ENCODE measurements at regions not wholly inside any gene's neighbourhood (a gene's known extent, or its start where the extent isn't known, plus 50 kb on each side); places are given as distances from the start of the nearest gene placed in this dataset.
A peak's percentile ranks its signal among the peaks of the same experiment; 100 is the strongest.
"Not testable (repeated sequence)": the region's sequence is repeated elsewhere in the genome, so short reads cannot be mapped to it uniquely, and the experiment has no call there.

DNA sequence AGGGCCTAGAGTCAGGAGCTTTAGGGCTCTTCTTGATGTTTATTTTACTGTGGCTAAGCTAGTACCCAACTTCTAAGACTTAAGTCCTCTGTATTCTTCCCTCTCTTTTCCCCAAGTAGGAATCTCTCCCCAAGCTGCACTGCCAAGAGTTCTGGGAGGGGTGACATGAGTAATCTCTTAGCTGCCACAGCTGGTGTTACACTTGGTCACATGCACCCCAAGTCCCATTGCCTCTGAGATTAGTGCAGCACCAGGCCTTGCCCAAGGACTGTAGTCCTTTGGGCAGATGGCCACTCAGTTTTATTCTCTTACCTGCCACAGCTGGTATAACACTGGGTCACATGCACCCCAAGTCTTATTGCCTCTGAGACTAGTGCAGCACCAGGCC, 114.7 kb upstream of the RIOK2 start:
- Histone ChIP-seq H3K27me3 (replicated peaks; ENCODE audit: control insufficient read depth, insufficient read depth, low read length) (no peaks in the 10 kb centered on the region), H3K4me3 (replicated peaks; ENCODE audit: low read depth, low read length) (no peak overlapping the region), H3K36me3 (ENCODE audit: control insufficient read depth, insufficient read depth, low read length) (no peaks in the 10 kb centered on the region)
- DNase-seq (ENCODE audit: extremely low read depth, insufficient read length) = no peak
- TF ChIP-seq, protein P1, sequence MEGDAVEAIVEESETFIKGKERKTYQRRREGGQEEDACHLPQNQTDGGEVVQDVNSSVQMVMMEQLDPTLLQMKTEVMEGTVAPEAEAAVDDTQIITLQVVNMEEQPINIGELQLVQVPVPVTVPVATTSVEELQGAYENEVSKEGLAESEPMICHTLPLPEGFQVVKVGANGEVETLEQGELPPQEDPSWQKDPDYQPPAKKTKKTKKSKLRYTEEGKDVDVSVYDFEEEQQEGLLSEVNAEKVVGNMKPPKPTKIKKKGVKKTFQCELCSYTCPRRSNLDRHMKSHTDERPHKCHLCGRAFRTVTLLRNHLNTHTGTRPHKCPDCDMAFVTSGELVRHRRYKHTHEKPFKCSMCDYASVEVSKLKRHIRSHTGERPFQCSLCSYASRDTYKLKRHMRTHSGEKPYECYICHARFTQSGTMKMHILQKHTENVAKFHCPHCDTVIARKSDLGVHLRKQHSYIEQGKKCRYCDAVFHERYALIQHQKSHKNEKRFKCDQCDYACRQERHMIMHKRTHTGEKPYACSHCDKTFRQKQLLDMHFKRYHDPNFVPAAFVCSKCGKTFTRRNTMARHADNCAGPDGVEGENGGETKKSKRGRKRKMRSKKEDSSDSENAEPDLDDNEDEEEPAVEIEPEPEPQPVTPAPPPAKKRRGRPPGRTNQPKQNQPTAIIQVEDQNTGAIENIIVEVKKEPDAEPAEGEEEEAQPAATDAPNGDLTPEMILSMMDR (IDR thresholded peaks at IDR 0.05; ENCODE audit: insufficient read depth, low read length, poor library complexity, severe bottlenecking) = no peak

DNA sequence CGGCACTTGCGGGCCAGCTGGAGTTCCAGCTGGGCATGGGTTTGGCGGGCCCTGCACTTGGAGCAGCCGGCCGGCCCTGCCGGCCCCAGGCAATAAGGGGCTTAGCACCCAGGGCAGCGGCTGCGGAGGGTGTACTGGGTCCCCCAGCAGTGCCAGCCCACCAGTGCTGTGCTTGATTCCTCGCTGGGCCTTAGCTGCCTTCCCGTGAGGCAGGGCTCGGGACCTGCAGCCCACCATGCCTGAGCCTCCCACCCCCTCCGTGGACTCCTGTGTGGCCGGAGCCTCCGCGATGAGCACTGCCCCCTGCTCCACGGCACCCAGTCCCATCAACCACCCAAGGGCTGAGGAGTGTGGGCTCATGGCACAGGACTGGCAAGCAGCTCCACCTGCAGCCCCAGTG, 118.1 kb upstream of the RIOK2 start:
- not testable (repeated sequence) for H3K36me3 ChIP-seq (ENCODE audit: control insufficient read depth, insufficient read depth, low read length); H3K4me3 ChIP-seq (replicated peaks; ENCODE audit: low read depth, low read length); H3K27me3 ChIP-seq (replicated peaks; ENCODE audit: control insufficient read depth, insufficient read depth, low read length); DNase-seq (ENCODE audit: extremely low read depth, insufficient read length)

DNA sequence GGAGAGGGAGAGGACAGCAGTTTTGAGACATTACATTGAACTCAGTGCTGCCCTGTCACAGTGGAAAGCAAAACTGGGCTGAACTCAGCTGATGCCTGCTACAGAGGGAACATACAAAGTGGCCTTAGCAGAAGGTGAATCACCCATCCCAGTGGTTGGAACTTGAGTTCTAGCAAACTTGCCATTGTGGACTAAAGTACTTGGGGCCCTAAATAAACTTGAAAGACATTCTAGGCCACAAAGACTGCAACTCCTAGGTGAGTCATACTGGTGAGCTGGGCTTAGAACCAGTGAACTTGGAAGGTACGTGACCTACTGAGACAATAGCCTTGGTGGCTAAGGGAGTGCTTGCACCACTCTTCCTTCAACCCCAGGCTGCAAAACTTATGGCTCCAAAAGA, 155.7 kb upstream of the RIOK2 start:
- H3K4me3 ChIP-seq (replicated peaks; ENCODE audit: low read depth, low read length) = no peak overlapping the region
- no peaks in the 10 kb centered on the region for H3K36me3 ChIP-seq (ENCODE audit: control insufficient read depth, insufficient read depth, low read length)
- no peaks in the 10 kb centered on the region for H3K27me3 ChIP-seq (replicated peaks; ENCODE audit: control insufficient read depth, insufficient read depth, low read length)
- TF ChIP-seq, protein P1 (IDR thresholded peaks at IDR 0.05; ENCODE audit: insufficient read depth, low read length, poor library complexity, severe bottlenecking) = no peak
- DNase-seq (ENCODE audit: extremely low read depth, insufficient read length) = no peak

DNA sequence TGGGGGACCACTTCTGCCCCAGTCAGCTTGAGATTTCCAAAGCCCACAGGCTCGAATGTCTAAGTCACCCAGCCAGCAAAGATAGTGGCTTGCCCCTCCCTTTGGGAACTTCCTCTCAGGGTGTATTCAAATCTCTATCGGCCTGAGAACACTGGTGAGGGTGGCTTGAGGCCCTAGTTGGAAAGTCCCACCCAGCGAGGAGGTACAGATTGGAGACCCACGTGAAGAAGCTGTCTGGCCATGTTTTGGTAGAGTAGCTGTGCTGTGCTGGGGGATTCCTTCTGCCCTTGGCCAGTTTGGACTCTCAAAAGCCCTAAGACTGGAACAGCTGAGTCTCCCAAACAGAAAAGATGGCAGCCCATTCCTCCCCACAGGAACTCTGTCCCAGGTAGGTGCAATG, 172.7 kb upstream of the RIOK2 start:
- H3K4me3 ChIP-seq (replicated peaks; ENCODE audit: low read depth, low read length) = peak overlapping the region; percentile 69
- H3K36me3 ChIP-seq (ENCODE audit: control insufficient read depth, insufficient read depth, low read length) = no peaks in the 10 kb centered on the region; the same call in 1 of the 2 replicates
- H3K27me3 ChIP-seq (replicated peaks; ENCODE audit: control insufficient read depth, insufficient read depth, low read length) = no peaks in the 10 kb centered on the region
- peak; percentile 63 for DNase-seq (ENCODE audit: extremely low read depth, insufficient read length)
- TF ChIP-seq, protein P1 (IDR thresholded peaks at IDR 0.05; ENCODE audit: insufficient read depth, low read length, poor library complexity, severe bottlenecking) = no peak

DNA sequence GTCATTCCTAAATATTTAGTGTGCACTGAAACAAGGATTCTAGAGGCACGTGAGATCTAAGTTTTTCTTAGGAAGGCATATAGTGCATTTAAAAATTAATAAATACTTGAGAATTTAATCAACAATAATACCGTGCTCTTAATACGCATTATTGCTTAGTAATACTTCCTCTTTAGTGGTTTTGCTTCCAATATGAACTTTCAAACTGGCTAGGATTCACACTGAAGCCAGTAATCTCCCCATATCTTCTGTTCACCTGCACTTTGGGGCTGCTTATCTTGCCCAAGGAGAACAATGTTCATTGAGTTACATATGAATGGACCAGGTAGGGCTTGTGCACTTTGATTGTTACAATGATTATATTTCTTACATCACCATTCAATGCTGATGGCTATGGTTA, 180.5 kb upstream of the RIOK2 start:
- H3K27me3 ChIP-seq (replicated peaks; ENCODE audit: control insufficient read depth, insufficient read depth, low read length) = no peaks in the 10 kb centered on the region
- H3K36me3 ChIP-seq (ENCODE audit: control insufficient read depth, insufficient read depth, low read length) = no peaks in the 10 kb centered on the region; the same call in 1 of the 2 replicates
- no peak overlapping the region for H3K4me3 ChIP-seq (replicated peaks; ENCODE audit: low read depth, low read length)
- DNase-seq (ENCODE audit: extremely low read depth, insufficient read length) = no peak
- TF ChIP-seq, protein P1 (IDR thresholded peaks at IDR 0.05; ENCODE audit: insufficient read depth, low read length, poor library complexity, severe bottlenecking) = no peak

DNA sequence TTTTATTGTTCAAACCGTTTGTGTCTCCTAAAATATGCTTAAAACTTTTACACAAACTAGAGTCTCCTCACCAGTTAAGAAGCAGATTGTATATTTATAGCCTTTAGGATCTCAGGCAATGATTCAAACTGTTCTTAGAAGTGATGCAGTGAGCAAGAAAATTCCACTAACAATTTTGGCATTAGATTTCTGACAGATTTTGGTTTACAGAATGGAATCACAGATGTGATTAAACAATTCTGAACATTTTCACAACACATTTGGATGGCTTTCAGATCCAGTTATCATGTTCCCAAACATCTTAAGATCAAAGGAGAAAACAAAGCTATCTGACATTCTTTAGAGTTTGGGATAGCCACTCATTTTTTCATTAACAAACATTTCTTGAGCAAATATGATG, 181.7 kb upstream of the RIOK2 start:
- TF ChIP-seq, protein P1 (IDR thresholded peaks at IDR 0.05; ENCODE audit: insufficient read depth, low read length, poor library complexity, severe bottlenecking) = no peak
- no peaks in the 10 kb centered on the region for H3K27me3 ChIP-seq (replicated peaks; ENCODE audit: control insufficient read depth, insufficient read depth, low read length)
- no peak overlapping the region for H3K4me3 ChIP-seq (replicated peaks; ENCODE audit: low read depth, low read length)
- no peak for DNase-seq (ENCODE audit: extremely low read depth, insufficient read length)
- no peaks in the 10 kb centered on the region; the same call in 1 of the 2 replicates for H3K36me3 ChIP-seq (ENCODE audit: control insufficient read depth, insufficient read depth, low read length)
